Endodermal cell (in vitro differentiated cells): ENCODE measurements at regions not wholly inside any gene's neighbourhood (a gene's known extent, or its start where the extent isn't known, plus 50 kb on each side); places are given as distances from the start of the nearest gene placed in this dataset.

Experiments used
- DNase-seq: peaks from one replicate; pipeline ENCODE4 v3.0.0-alpha.2; 2017
- H3K27ac ChIP-seq: 2 replicates; pipeline ENCODE4 v1.5.1; 2013; ENCODE audit warnings: mild to moderate bottlenecking, low read depth, low read length, moderate library complexity
- H3K27me3 ChIP-seq: 2 replicates; pipeline ENCODE4 v1.6.1; 2013; ENCODE audit warnings: mild to moderate bottlenecking, low read length, moderate library complexity; ENCODE audit not compliant: insufficient read depth, control insufficient read depth, poor library complexity, severe bottlenecking
- H3K36me3 ChIP-seq: 2 replicates; pipeline ENCODE4 v1.7.0; 2013; ENCODE audit warnings: mild to moderate bottlenecking, low read length, moderate library complexity; ENCODE audit not compliant: control insufficient read depth, insufficient read depth
- H3K4me1 ChIP-seq: one replicate; pipeline ENCODE4 v1.7.0; 2013; ENCODE audit warnings: low read length; ENCODE audit not compliant: control insufficient read depth, insufficient read depth
- H3K4me3 ChIP-seq: 2 replicates; pipeline ENCODE4 v1.5.1; 2013; ENCODE audit warnings: mild to moderate bottlenecking, low read length, moderate library complexity
- H3K9ac ChIP-seq: 2 replicates; pipeline ENCODE4 v1.6.1; 2013; ENCODE audit warnings: mild to moderate bottlenecking, low read length, moderate library complexity; ENCODE audit not compliant: poor library complexity, severe bottlenecking; ENCODE audit errors: extremely low read depth
- H3K9me3 ChIP-seq: 2 replicates; pipeline ENCODE4 v1.6.1; 2013; ENCODE audit warnings: mild to moderate bottlenecking, low read length, moderate library complexity; ENCODE audit not compliant: control insufficient read depth
- H3K27ac Mint-ChIP-seq: 2 replicates; pipeline ENCODE4 v1.8.0; 2020; ENCODE audit warnings: mixed read lengths
- H3K27me3 Mint-ChIP-seq: 2 replicates; pipeline ENCODE4 v1.8.0; 2021; ENCODE audit warnings: mild to moderate bottlenecking, mixed read lengths; ENCODE audit not compliant: insufficient read depth
- H3K36me3 Mint-ChIP-seq: 2 replicates; pipeline ENCODE4 v1.8.0; 2020; ENCODE audit warnings: low read depth, mixed read lengths
- H3K4me1 Mint-ChIP-seq: 2 replicates; pipeline ENCODE4 v1.8.0; 2020; ENCODE audit warnings: mixed read lengths
- H3K4me3 Mint-ChIP-seq: 2 replicates; pipeline ENCODE4 v1.8.0; 2020; ENCODE audit warnings: mild to moderate bottlenecking, moderate library complexity, mixed read lengths
- H3K9me3 Mint-ChIP-seq: 2 replicates; pipeline ENCODE4 v1.8.0; 2020; ENCODE audit warnings: mild to moderate bottlenecking, mixed read lengths
- WGBS, 2 experiments: methylation state at CpG; one replicate each; pipeline versions ENCODE4 v1.1.5 to v1.1.7; 2013; ENCODE audit warnings: missing lambda C conversion rate in 2 of 2, mixed read lengths in 1 of 2; ENCODE audit not compliant: insufficient coverage in 1 of 2, insufficient read length in 1 of 2; 5-methylcytosine and 5-hydroxymethylcytosine counted together
- TF ChIP-seq, protein P1 (sequence below): fragments of 200-600 bp; sonication (generic); conservative IDR thresholded peaks from 2 replicates; pipeline ENCODE4 v1.5.0; 2021; ENCODE audit warnings: antibody characterized with exemption, mild to moderate bottlenecking

DNA sequence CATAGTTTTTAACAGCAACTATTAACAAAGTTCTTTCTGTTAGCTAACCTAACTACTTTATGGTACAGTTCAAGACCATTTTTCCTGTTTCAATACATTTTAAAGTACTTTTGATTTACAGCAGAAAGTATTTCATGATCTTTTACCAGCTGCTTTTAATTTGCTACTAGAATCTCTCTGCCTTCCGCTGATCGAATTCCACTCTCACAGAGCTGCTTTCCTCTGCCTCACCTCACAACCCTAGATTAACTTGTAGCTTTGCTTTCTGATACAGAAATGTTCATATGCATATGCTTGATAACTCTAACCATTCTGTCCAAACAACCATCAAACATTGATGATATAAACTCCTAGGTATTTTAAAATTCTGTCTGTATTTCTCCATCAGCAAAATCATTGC lies 463.2 kb upstream of the ZEB2 start:
- peaks cover 4% of the 10 kb centered on the region for H3K36me3 Mint-ChIP-seq
- peaks cover 23% of the 10 kb centered on the region for H3K9me3 Mint-ChIP-seq
- TF ChIP-seq, protein P1, sequence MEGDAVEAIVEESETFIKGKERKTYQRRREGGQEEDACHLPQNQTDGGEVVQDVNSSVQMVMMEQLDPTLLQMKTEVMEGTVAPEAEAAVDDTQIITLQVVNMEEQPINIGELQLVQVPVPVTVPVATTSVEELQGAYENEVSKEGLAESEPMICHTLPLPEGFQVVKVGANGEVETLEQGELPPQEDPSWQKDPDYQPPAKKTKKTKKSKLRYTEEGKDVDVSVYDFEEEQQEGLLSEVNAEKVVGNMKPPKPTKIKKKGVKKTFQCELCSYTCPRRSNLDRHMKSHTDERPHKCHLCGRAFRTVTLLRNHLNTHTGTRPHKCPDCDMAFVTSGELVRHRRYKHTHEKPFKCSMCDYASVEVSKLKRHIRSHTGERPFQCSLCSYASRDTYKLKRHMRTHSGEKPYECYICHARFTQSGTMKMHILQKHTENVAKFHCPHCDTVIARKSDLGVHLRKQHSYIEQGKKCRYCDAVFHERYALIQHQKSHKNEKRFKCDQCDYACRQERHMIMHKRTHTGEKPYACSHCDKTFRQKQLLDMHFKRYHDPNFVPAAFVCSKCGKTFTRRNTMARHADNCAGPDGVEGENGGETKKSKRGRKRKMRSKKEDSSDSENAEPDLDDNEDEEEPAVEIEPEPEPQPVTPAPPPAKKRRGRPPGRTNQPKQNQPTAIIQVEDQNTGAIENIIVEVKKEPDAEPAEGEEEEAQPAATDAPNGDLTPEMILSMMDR: no peak
- H3K27me3 Mint-ChIP-seq: no peaks in the 10 kb centered on the region
- DNase-seq: no peak
- H3K4me1 Mint-ChIP-seq: no peaks in the 10 kb centered on the region
- Histone ChIP-seq H3K27me3 (no peaks in the 10 kb centered on the region), H3K36me3 (no peaks in the 10 kb centered on the region), H3K4me1 (no peaks in the 10 kb centered on the region), H3K9me3 (peaks cover 27% of the 10 kb centered on the region), H3K27ac (no peak overlapping the region), H3K9ac (no peak overlapping the region), H3K4me3 (no peak overlapping the region)
- WGBS, 2 experiments: 88 to 100% methylated on average over 2 of the region's 2 CpGs
- H3K4me3 Mint-ChIP-seq: no peak overlapping the region
- no peak overlapping the region for H3K27ac Mint-ChIP-seq

DNA sequence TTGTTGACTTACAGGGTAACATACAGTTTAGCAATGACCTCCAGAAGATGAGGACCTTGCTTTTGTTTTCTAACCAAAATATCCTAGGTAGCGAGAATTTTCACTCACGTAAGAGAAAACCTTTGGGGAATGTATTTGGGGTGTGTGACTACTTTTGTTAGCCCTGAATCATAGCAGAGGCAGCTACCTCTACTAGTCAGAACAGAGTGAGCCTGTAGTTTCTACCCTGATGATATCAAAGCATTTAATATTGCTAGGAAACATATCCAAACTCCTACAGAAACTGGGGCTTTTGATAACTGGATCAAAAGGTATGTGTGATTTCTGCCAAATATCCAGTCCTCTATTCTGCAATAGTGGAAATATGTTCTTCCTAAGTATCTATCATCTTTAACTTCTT lies 462.6 kb upstream of the ZEB2 start:
- no peaks in the 10 kb centered on the region for H3K4me1 ChIP-seq
- H3K9ac ChIP-seq: no peak overlapping the region
- DNase-seq: no peak
- H3K27ac Mint-ChIP-seq: no peak overlapping the region
- no peaks in the 10 kb centered on the region for H3K27me3 ChIP-seq
- H3K4me3 Mint-ChIP-seq: no peak overlapping the region
- H3K36me3 ChIP-seq: no peaks in the 10 kb centered on the region
- H3K4me1 Mint-ChIP-seq: no peaks in the 10 kb centered on the region
- WGBS, 2 experiments: 90% methylated on average over 2 of the region's 2 CpGs; no CpG with 5 or more reads in 1 of the 2 experiments
- no peak overlapping the region for H3K27ac ChIP-seq
- no peak overlapping the region for H3K4me3 ChIP-seq
- peaks cover 4% of the 10 kb centered on the region for H3K36me3 Mint-ChIP-seq
- H3K9me3 Mint-ChIP-seq: peaks cover 22% of the 10 kb centered on the region
- H3K9me3 ChIP-seq: peaks cover 26% of the 10 kb centered on the region
- H3K27me3 Mint-ChIP-seq: no peaks in the 10 kb centered on the region
- TF ChIP-seq, protein P1: no peak

DNA sequence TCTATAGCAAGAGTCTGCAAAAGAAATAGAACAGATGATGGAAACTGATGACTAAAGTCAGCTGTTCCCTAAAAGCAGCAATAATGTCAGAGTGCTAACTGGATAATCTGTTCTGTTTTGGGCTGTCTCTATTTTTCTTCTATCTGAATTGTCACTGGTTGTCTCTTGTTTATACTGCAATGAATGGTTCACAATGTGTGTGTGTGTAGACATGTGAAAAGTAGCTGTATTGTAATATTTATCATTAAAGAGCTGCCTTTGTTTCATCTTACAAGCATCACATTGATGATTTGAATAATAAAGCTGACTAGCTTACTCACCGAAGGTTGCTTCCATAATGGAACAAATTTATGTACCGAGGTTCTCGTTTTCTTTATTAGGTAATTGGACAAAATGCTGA lies 456.0 kb upstream of the ZEB2 start:
- no peaks in the 10 kb centered on the region for H3K4me1 ChIP-seq
- Mint-ChIP-seq H3K36me3 (no peaks in the 10 kb centered on the region), H3K4me3 (no peak overlapping the region), H3K27ac (no peak overlapping the region), H3K27me3 (no peaks in the 10 kb centered on the region), H3K9me3 (no peaks in the 10 kb centered on the region), H3K4me1 (no peaks in the 10 kb centered on the region)
- H3K4me3 ChIP-seq: no peak overlapping the region
- H3K9ac ChIP-seq: no peak overlapping the region
- no peak for DNase-seq
- H3K27ac ChIP-seq: no peak overlapping the region
- H3K9me3 ChIP-seq: no peaks in the 10 kb centered on the region
- TF ChIP-seq, protein P1: no peak
- H3K27me3 ChIP-seq: no peaks in the 10 kb centered on the region
- no peaks in the 10 kb centered on the region for H3K36me3 ChIP-seq
- WGBS, 2 experiments: 84 to 92% methylated on average over 3 of the region's 3 CpGs
